ENCODE measurements at regions not wholly inside any gene's neighbourhood (a gene's known extent, or its start where the extent isn't known, plus 50 kb on each side); places are given as distances from the start of the nearest gene placed in this dataset.

DNA sequence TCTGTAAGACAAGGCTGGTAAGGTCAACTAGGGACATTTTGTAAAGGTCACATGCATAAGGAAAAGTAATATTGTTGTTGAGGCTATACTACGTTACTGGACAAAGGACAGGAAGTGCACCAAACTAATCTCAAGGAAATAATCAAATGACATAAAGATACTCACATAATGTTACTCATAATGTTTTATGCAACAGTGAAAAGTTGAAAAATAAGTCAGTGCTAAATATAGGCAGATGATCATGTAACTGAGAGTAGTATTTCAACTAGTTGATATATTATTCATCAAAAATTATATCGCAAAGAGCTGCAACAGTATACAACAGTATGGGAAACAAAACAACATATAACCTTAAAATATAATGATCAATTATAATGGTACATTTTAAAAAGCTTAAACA lies 215.7 kb downstream of the PTN start:
- TF ChIP-seq, protein P1, sequence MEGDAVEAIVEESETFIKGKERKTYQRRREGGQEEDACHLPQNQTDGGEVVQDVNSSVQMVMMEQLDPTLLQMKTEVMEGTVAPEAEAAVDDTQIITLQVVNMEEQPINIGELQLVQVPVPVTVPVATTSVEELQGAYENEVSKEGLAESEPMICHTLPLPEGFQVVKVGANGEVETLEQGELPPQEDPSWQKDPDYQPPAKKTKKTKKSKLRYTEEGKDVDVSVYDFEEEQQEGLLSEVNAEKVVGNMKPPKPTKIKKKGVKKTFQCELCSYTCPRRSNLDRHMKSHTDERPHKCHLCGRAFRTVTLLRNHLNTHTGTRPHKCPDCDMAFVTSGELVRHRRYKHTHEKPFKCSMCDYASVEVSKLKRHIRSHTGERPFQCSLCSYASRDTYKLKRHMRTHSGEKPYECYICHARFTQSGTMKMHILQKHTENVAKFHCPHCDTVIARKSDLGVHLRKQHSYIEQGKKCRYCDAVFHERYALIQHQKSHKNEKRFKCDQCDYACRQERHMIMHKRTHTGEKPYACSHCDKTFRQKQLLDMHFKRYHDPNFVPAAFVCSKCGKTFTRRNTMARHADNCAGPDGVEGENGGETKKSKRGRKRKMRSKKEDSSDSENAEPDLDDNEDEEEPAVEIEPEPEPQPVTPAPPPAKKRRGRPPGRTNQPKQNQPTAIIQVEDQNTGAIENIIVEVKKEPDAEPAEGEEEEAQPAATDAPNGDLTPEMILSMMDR (IDR thresholded peaks at IDR 0.05; ENCODE audit: low read length), result no peak
- TF ChIP-seq EZH2 (optimal IDR thresholded peaks at IDR 0.05; ENCODE audit: low read depth, low read length) (no peak), EZH2phosphoT487 (IDR thresholded peaks at IDR 0.05; ENCODE audit: low read length) (no peak)

All from MM.1S (cell line).